HG03432 (cell line): ENCODE measurements at regions not wholly inside any gene's neighbourhood (a gene's known extent, or its start where the extent isn't known, plus 50 kb on each side); places are given as distances from the start of the nearest gene placed in this dataset.

Experiments
- ATAC-seq: cut with Tn5 transposase; IDR thresholded peaks from one replicate; pipeline ENCODE4 v1.9.1; 2021; ENCODE audit warnings: mild to moderate bottlenecking, moderate library complexity; ENCODE audit not compliant: unreplicated experiment

- ATAC-seq = no peak
These were observed 555.4 kb downstream of the SH2D4B start for GRCh38 chr10:81093056-81093455.

GRCh38 chr10:81095238-81095637 is 557.5 kb downstream of the SH2D4B start:
- ATAC-seq = no peak

- peak; percentile 59 for ATAC-seq
These were observed 558.9 kb downstream of the SH2D4B start for GRCh38 chr10:81096558-81096957.

GRCh38 chr10:81101062-81101461 is 563.4 kb downstream of the SH2D4B start:
- no peak for ATAC-seq

- ATAC-seq = no peak
These were observed 566.8 kb downstream of the SH2D4B start for GRCh38 chr10:81104494-81104893.

GRCh38 chr10:81108516-81109199 is 571.0 kb downstream of the SH2D4B start:
- peak; percentile 89 for ATAC-seq

GRCh38 chr10:81109200-81109752 is 571.6 kb downstream of the SH2D4B start:
- peak; percentile 29 for ATAC-seq

- no peak for ATAC-seq
These were observed 578.5 kb downstream of the SH2D4B start for GRCh38 chr10:81116201-81116600.

GRCh38 chr10:81116990-81117389 is 579.3 kb downstream of the SH2D4B start:
- ATAC-seq = no peak

- ATAC-seq = no peak
These were observed 590.2 kb downstream of the SH2D4B start for GRCh38 chr10:81127931-81128330.

- ATAC-seq = peak; percentile 54
These were observed 592.3 kb downstream of the SH2D4B start for GRCh38 chr10:81130014-81130413.

- peak; percentile 95 for ATAC-seq
These were observed 598.1 kb downstream of the SH2D4B start for GRCh38 chr10:81135851-81136250.

GRCh38 chr10:81136261-81136660 is 598.6 kb downstream of the SH2D4B start:
- ATAC-seq = peak; percentile 36

- ATAC-seq = no peak
These were observed 608.3 kb downstream of the SH2D4B start for GRCh38 chr10:81145975-81146374.

GRCh38 chr10:81146436-81146835 is 608.7 kb downstream of the SH2D4B start:
- ATAC-seq = no peak

- no peak for ATAC-seq
These were observed 615.0 kb downstream of the SH2D4B start for GRCh38 chr10:81152656-81153055.

- ATAC-seq = no peak
These were observed 620.0 kb downstream of the SH2D4B start for GRCh38 chr10:81157681-81158080.

GRCh38 chr10:81177651-81178244 is 640.0 kb downstream of the SH2D4B start:
- ATAC-seq = no peak

GRCh38 chr10:81179324-81179723 is 641.6 kb downstream of the SH2D4B start:
- ATAC-seq = no peak

- peak; percentile 92 for ATAC-seq
These were observed 642.2 kb downstream of the SH2D4B start for GRCh38 chr10:81179805-81180452.

- no peak for ATAC-seq
These were observed 644.6 kb downstream of the SH2D4B start for GRCh38 chr10:81182296-81182695.

GRCh38 chr10:81192221-81192788 is 654.6 kb downstream of the SH2D4B start:
- no peak for ATAC-seq
